H1 (cell line): ENCODE measurements at regions not wholly inside any gene's neighbourhood (a gene's known extent, or its start where the extent isn't known, plus 50 kb on each side); places are given as distances from the start of the nearest gene placed in this dataset.

ENCODE experiments used
- CHD1 ChIP-seq: IDR thresholded peaks from 2 replicates; pipeline ENCODE4 v1.6.1; 2012; ENCODE audit warnings: low read depth, low read length, improper control_type of control experiment
- CTCF ChIP-seq, 3 experiments: IDR thresholded peaks; 1 replicate in 2 of 3; 2 replicates in 1 of 3; pipeline versions ENCODE4 v1.5.1 to v1.6.1; 2011; ENCODE audit warnings: low read length in 3 of 3, mild to moderate bottlenecking in 3 of 3, inconsistent platforms in 2 of 3, low read depth in 1 of 3, moderate library complexity in 1 of 3; ENCODE audit not compliant: insufficient read depth in 1 of 3; ENCODE audit errors: control extremely low read depth in 1 of 3
- EZH2 ChIP-seq: fragments of 200-600 bp; sonication (generic); IDR thresholded peaks from 2 replicates; pipeline ENCODE4 v1.7.1; 2012; ENCODE audit warnings: low read depth, mild to moderate bottlenecking, moderate library complexity, low read length, inconsistent platforms; ENCODE audit not compliant: severe bottlenecking
- HDAC2 ChIP-seq, 2 experiments: fragments of 300-600 bp in 1 of 2; sonication (generic) in 1 of 2; IDR thresholded peaks; 2 replicates each; pipeline ENCODE4 v1.6.1; 2011 to 2012; ENCODE audit warnings: low read depth in 2 of 2, low read length in 2 of 2, mild to moderate bottlenecking in 2 of 2, moderate library complexity in 2 of 2, borderline replicate concordance in 1 of 2, inconsistent platforms in 1 of 2
- JUN ChIP-seq: IDR thresholded peaks from 2 replicates; pipeline ENCODE4 v1.6.1; 2011; ENCODE audit warnings: low read depth, mild to moderate bottlenecking, improper control_type of control experiment, low read length
- MAX ChIP-seq: IDR thresholded peaks from 2 replicates; pipeline ENCODE4 v1.6.1; 2012; ENCODE audit warnings: inconsistent platforms
- POLR2A ChIP-seq, 2 experiments: IDR thresholded peaks; 1 replicate in 1 of 2; 2 replicates in 1 of 2; pipeline ENCODE4 v1.6.1; 2011; ENCODE audit warnings: low read depth in 2 of 2, low read length in 2 of 2, mild to moderate bottlenecking in 2 of 2; ENCODE audit errors: control extremely low read depth in 1 of 2
- POLR2AphosphoS5 ChIP-seq: IDR thresholded peaks from 2 replicates; pipeline ENCODE4 v1.6.1; 2011; ENCODE audit warnings: low read depth, low read length
- TAF1 ChIP-seq: IDR thresholded peaks from 2 replicates; pipeline ENCODE4 v1.6.1; 2011; ENCODE audit warnings: mild to moderate bottlenecking, low read depth, low read length
- TEAD4 ChIP-seq: IDR thresholded peaks from 2 replicates; pipeline ENCODE4 v1.6.1; 2012; ENCODE audit warnings: low read depth, low read length, inconsistent platforms, mixed read lengths

- TF ChIP-seq EZH2 (no peak), TAF1 (no peak), POLR2A (IDR thresholded peaks at IDR 0.05; ENCODE audit: control extremely low read depth in 1 of 2, low read depth in 2 of 2, low read length in 2 of 2) (no peak), MAX (no peak), CTCF (IDR thresholded peaks at IDR 0.05; ENCODE audit: control extremely low read depth in 1 of 3, insufficient read depth in 1 of 3, low read depth in 1 of 3, low read length in 3 of 3) (no peak), POLR2AphosphoS5 (no peak), CHD1 (no peak), TEAD4 (no peak), JUN (no peak), HDAC2 (IDR thresholded peaks at IDR 0.05; ENCODE audit: borderline replicate concordance in 1 of 2, low read depth in 2 of 2, low read length in 2 of 2) (no peak)
Observed at GRCh38 chrX:40281336-40282005, 183.7 kb upstream of the BCOR start.
